NCI-H1105 (cell line): ENCODE measurements at regions not wholly inside any gene's neighbourhood (a gene's known extent, or its start where the extent isn't known, plus 50 kb on each side); places are given as distances from the start of the nearest gene placed in this dataset.

Source experiments
- DNase-seq: peaks from one replicate; lab custom pipeline; 2025; lab: John Stamatoyannopoulos, UW

- no peak for DNase-seq
Measured at GRCh38 chr5:173801006-173801405, 87.1 kb upstream of the CPEB4 start.

- no peak for DNase-seq
Measured at GRCh38 chr5:173802670-173803165, 85.4 kb upstream of the CPEB4 start.

GRCh38 chr5:173804579-173804978 lies 83.6 kb upstream of the CPEB4 start:
- no peak for DNase-seq

GRCh38 chr5:173806270-173807035 lies 81.7 kb upstream of the CPEB4 start:
- no peak for DNase-seq

- DNase-seq, result no peak
Measured at GRCh38 chr5:173807181-173807655, 80.9 kb upstream of the CPEB4 start.

- no peak for DNase-seq
Measured at GRCh38 chr5:173808079-173808808, 79.9 kb upstream of the CPEB4 start.

GRCh38 chr5:173809014-173809413 lies 79.1 kb upstream of the CPEB4 start:
- DNase-seq, result no peak

GRCh38 chr5:173812811-173813550 lies 75.2 kb upstream of the CPEB4 start:
- DNase-seq, result no peak

- no peak for DNase-seq
Measured at GRCh38 chr5:173814053-173814452, 74.1 kb upstream of the CPEB4 start.

GRCh38 chr5:173815571-173815970 lies 72.6 kb upstream of the CPEB4 start:
- no peak for DNase-seq

- DNase-seq, result no peak
Measured at GRCh38 chr5:173816728-173817127, 71.4 kb upstream of the CPEB4 start.

- no peak for DNase-seq
Measured at GRCh38 chr5:173817561-173817960, 70.6 kb upstream of the CPEB4 start.

GRCh38 chr5:173819521-173819920 lies 68.6 kb upstream of the CPEB4 start:
- no peak for DNase-seq

- no peak for DNase-seq
Measured at GRCh38 chr5:173823274-173823644, 64.9 kb upstream of the CPEB4 start.

- no peak for DNase-seq
Measured at GRCh38 chr5:173823721-173824567, 64.2 kb upstream of the CPEB4 start.

- no peak for DNase-seq
Measured at GRCh38 chr5:173825215-173825865, 62.8 kb upstream of the CPEB4 start.

- no peak for DNase-seq
Measured at GRCh38 chr5:173826086-173826427, 62.1 kb upstream of the CPEB4 start.

GRCh38 chr5:173826428-173827350 lies 61.5 kb upstream of the CPEB4 start:
- no peak for DNase-seq

GRCh38 chr5:173828952-173829351 lies 59.2 kb upstream of the CPEB4 start:
- DNase-seq, result no peak

- no peak for DNase-seq
Measured at GRCh38 chr5:173829826-173830225, 58.3 kb upstream of the CPEB4 start.
